NCI-H345 (cell line): ENCODE measurements at regions not wholly inside any gene's neighbourhood (a gene's known extent, or its start where the extent isn't known, plus 50 kb on each side); places are given as distances from the start of the nearest gene placed in this dataset.

Source experiments
- DNase-seq: peaks from one replicate; lab custom pipeline; 2025; lab: John Stamatoyannopoulos, UW

- DNase-seq, result no peak
Measured at GRCh38 chr20:57079031-57080005, 187.1 kb downstream of the BMP7 start.

- no peak for DNase-seq
Measured at GRCh38 chr20:57080796-57081195, 185.6 kb downstream of the BMP7 start.

GRCh38 chr20:57082357-57082945 is 184.0 kb downstream of the BMP7 start:
- DNase-seq, result no peak

DNA sequence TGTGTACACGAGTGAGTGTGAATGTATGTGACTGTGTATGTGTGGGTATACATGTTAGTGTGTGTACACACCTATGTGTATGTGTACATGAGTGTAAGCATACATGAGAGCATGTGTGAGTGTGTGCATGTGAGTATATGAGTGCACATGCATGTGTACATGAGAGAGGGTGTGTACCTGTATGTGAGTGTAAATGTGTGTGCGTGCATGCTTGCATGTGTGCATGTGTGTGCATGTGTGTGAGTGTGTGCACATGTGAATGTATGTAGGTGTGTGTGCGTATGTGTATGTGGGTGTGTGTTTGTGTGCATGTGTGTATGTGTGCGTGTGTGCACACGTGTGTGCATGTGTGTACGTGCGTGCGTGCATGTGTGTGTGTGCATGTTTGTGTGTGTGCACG is 183.4 kb downstream of the BMP7 start:
- no peak for DNase-seq

DNA sequence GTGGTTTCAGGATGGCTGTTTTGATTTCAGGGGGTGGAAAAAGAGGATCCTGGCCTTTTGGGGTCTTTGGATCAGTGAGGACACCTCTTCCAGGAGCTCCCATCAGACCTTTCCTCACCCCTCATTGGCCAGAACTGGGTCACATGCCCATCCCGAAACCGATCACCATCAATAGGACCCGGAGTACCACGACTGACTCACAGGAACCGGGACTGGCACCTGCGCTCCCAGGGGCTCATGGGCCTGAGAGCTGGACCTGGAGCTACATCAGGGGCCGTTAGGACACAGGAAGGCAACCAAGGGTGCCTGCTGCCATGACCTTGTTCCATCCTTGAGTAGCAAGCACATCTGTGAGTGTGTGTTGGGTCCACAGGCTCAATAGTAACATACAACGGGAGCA is 180.4 kb downstream of the BMP7 start:
- DNase-seq, result no peak

DNA sequence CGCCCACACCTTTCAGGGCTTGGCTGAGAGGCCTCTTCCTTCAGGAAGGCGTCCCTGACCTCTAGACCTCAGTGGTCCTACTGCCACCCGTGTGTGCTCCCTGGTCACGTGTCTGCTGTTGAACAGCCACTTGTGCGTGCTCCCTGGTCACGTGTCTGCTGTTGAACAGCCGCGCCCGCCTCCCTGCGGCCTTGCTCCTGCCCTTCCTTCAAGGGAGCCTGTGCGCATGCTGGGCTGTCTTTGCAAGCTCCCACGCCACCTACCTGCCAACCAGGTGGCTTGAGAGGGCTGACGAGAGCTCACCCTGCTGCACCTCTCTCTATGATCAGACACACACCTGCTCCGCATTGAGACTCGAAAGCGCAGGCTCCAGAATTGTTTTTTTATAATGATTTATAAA is 179.3 kb downstream of the BMP7 start:
- peak; percentile 76 for DNase-seq

- no peak for DNase-seq
Measured at GRCh38 chr20:57087705-57088104, 178.7 kb downstream of the BMP7 start.

GRCh38 chr20:57088436-57088835 is 178.0 kb downstream of the BMP7 start:
- DNase-seq, result no peak

DNA sequence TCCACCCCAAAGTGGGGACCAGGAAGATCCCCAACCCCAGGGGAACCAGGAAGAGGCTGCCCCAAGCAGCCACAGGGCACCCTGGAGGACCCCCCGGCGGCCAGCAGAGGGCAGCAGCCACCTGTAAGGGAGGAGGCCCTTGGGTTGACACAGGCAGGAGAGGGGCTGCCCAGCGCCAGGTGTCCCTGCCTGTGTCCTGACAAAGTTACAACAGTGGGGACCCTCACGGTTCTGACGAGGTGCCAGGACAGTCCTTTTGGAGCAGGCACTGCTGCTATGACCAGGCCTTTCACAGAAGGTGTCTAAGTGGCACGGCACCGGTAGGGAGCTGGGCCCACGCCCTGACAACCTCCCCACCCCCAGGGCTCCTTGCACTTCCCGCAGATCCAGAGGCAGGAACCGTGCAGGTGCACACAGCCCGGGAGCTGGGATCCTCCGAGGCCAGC is 176.7 kb downstream of the BMP7 start:
- DNase-seq, result peak; percentile 71

DNA sequence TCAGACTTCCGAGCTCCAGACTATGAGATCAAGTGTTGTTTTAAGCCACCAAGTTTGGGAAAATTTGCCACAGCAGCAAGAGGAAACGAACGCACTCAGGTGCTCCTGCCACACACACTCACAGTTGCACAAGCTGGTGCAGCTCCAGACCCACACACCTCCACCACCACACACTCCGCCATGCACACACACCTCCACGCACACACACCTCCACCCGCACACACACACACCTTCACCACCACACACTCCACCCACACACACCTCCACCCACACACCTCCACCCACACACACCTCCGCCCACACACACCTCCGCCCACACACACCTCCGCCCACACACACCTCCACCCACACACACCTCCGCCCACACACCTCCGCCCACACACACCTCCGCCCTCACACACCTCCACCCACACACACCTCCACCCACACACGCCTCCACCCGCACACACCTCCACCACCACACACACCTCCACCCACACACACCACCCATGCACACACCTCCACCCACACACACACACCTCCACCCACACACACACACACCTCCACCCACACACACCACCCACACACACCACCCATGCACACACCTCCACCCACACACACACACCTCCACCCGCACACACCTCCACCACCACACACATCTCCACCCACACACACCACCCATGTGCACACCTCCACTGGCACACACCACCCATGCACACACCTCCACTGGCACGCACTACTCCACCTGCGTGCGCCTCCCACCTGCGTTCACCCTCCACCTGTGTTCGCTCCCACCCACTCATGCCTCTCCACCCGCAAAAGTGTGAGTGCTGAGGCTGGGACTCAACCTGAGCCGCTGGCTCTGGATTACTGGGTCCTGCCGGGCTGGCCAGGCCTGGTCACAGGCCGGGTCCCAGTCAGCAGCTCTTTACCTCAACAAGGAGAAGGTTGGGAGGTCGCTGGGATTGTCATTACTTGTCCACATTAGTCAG is 175.6 kb downstream of the BMP7 start:
- DNase-seq, result no peak

GRCh38 chr20:57091748-57092111 is 174.7 kb downstream of the BMP7 start:
- DNase-seq, result no peak

GRCh38 chr20:57092112-57092899 is 174.1 kb downstream of the BMP7 start:
- peak; percentile 73 for DNase-seq

GRCh38 chr20:57092900-57093530 is 173.4 kb downstream of the BMP7 start:
- DNase-seq, result no peak

- DNase-seq, result no peak
Measured at GRCh38 chr20:57093766-57094165, 172.7 kb downstream of the BMP7 start.

GRCh38 chr20:57094252-57094891 is 172.1 kb downstream of the BMP7 start:
- no peak for DNase-seq

DNA sequence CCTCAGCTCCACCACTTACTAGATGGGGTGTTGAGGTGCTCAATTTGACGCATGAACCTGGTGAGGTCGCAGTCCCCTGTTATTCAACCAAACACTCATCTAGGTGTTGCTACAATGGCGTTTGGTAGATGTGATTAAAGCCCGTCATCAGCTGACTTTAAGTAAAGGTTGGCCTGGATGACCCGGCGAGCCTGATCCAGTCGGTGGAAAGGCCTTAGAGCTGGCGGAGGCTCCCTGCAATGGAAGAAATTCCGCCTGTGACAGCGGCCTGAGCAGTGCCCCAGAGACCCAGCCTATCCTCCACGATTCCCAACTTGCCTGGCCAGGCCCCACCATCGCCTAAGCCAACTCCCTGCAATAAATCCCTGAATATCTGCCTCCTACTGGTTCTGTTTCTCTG is 171.4 kb downstream of the BMP7 start:
- no peak for DNase-seq

DNA sequence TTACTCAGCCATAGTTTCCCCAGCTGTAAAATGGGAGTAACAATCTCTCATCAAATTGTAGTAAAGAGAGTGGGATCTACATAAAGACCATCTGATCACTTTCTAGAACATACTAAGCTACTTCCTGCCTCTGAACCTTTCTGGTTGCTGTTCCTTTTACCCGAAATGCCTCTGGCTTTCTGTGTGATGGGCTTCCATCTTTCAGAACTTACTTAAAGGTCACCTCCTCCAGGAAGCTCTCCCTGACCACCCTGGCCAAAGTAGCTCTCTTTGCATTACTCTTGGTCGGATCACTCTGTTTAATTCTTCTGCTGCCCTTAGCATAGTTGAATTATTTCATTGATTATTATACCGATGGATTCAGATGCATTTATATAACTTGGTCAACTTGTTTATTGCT is 171.0 kb downstream of the BMP7 start:
- no peak for DNase-seq

- no peak for DNase-seq
Measured at GRCh38 chr20:57097245-57097915, 169.1 kb downstream of the BMP7 start.

GRCh38 chr20:57102160-57102559 is 164.3 kb downstream of the BMP7 start:
- no peak for DNase-seq

- DNase-seq, result no peak
Measured at GRCh38 chr20:57102566-57102965, 163.9 kb downstream of the BMP7 start.
